Activated naive CD8-positive, alpha-beta T cell treated with anti-CD3 and anti-CD28 coated beads, Interleukin-2, amount 10 ng/mL, durations not matched to agents 7 days and 5 days (primary cell): ENCODE measurements at regions not wholly inside any gene's neighbourhood (a gene's known extent, or its start where the extent isn't known, plus 50 kb on each side); places are given as distances from the start of the nearest gene placed in this dataset.

Experiments used
- ATAC-seq: fragments of 150-1000 bp; cut with Tn5 transposase; one replicate; pipeline ENCODE4 v1.10.0; 2021; ENCODE audit warnings: low read depth, moderate library complexity
- POLR2A ChIA-PET: fragments of 350-600 bp; sonication (Branson Sonifier 250); formaldehyde crosslinking; loops from one replicate; lab custom pipeline; 2021; ENCODE audit warnings: antibody characterized with exemption; lab: Charles Lee
- DNase-seq: peaks from one replicate; pipeline ENCODE4 v3.0.0; 2021
- H3K27ac Mint-ChIP-seq: one replicate; pipeline ENCODE4 v1.8.0; 2022; ENCODE audit warnings: mild to moderate bottlenecking, mixed read lengths
- H3K27me3 Mint-ChIP-seq: one replicate; pipeline ENCODE4 v1.8.0; 2022; ENCODE audit warnings: mild to moderate bottlenecking, moderate library complexity, mixed read lengths
- H3K36me3 Mint-ChIP-seq: one replicate; pipeline ENCODE4 v1.8.0; 2021; ENCODE audit warnings: mild to moderate bottlenecking, mixed read lengths
- H3K4me1 Mint-ChIP-seq: one replicate; pipeline ENCODE4 v1.8.0; 2021; ENCODE audit warnings: mixed read lengths
- H3K4me3 Mint-ChIP-seq: one replicate; pipeline ENCODE4 v1.8.0; 2022; ENCODE audit warnings: mild to moderate bottlenecking, moderate library complexity, mixed read lengths
- H3K9me3 Mint-ChIP-seq: one replicate; pipeline ENCODE4 v1.8.0; 2021; ENCODE audit warnings: mixed read lengths

GRCh38 chr9:134223591-134224122, 59.3 kb upstream of the RNU6ATAC start:
- POLR2A ChIA-PET, result no interaction called here
- Mint-ChIP-seq H3K27me3 (no peaks in the 10 kb centered on the region), H3K9me3 (no peaks in the 10 kb centered on the region), H3K36me3 (no peaks in the 10 kb centered on the region), H3K27ac (no peak overlapping the region), H3K4me1 (no peaks in the 10 kb centered on the region), H3K4me3 (no peak overlapping the region)
- ATAC-seq, result no peak
- no peak for DNase-seq

- H3K4me3 Mint-ChIP-seq, result no peak overlapping the region
- no peaks in the 10 kb centered on the region for H3K36me3 Mint-ChIP-seq
- ATAC-seq, result no peak
- H3K27ac Mint-ChIP-seq, result no peak overlapping the region
- DNase-seq, result no peak
- no peaks in the 10 kb centered on the region for H3K9me3 Mint-ChIP-seq
- POLR2A ChIA-PET, result no interaction called here
- no peaks in the 10 kb centered on the region for H3K4me1 Mint-ChIP-seq
- no peaks in the 10 kb centered on the region for H3K27me3 Mint-ChIP-seq
Observed at GRCh38 chr9:134224127-134224526, 59.8 kb upstream of the RNU6ATAC start.

- Mint-ChIP-seq H3K4me1 (no peaks in the 10 kb centered on the region), H3K9me3 (no peaks in the 10 kb centered on the region), H3K4me3 (no peak overlapping the region), H3K36me3 (no peaks in the 10 kb centered on the region), H3K27me3 (no peaks in the 10 kb centered on the region), H3K27ac (no peak overlapping the region)
- DNase-seq (no peak), ATAC-seq (no peak)
- POLR2A ChIA-PET, result no interaction called here
Observed at GRCh38 chr9:134224567-134225093, 60.3 kb upstream of the RNU6ATAC start.

GRCh38 chr9:134225186-134225585, 60.8 kb upstream of the RNU6ATAC start:
- ATAC-seq, result no peak
- Mint-ChIP-seq H3K36me3 (no peaks in the 10 kb centered on the region), H3K4me1 (no peaks in the 10 kb centered on the region), H3K27me3 (no peaks in the 10 kb centered on the region), H3K9me3 (no peaks in the 10 kb centered on the region), H3K4me3 (no peak overlapping the region), H3K27ac (no peak overlapping the region)
- no peak for DNase-seq
- POLR2A ChIA-PET, result no interaction called here

GRCh38 chr9:134225816-134226215, 61.5 kb upstream of the RNU6ATAC start:
- Mint-ChIP-seq H3K27me3 (no peaks in the 10 kb centered on the region), H3K36me3 (no peaks in the 10 kb centered on the region), H3K27ac (no peak overlapping the region), H3K4me1 (no peaks in the 10 kb centered on the region), H3K9me3 (no peaks in the 10 kb centered on the region), H3K4me3 (no peak overlapping the region)
- no peak for DNase-seq
- POLR2A ChIA-PET, result no interaction called here
- no peak for ATAC-seq

- Mint-ChIP-seq H3K36me3 (no peaks in the 10 kb centered on the region), H3K4me3 (no peak overlapping the region), H3K27ac (no peak overlapping the region), H3K4me1 (no peaks in the 10 kb centered on the region), H3K9me3 (no peaks in the 10 kb centered on the region), H3K27me3 (no peaks in the 10 kb centered on the region)
- POLR2A ChIA-PET, result no interaction called here
- no peak for ATAC-seq
- no peak for DNase-seq
Observed at GRCh38 chr9:134226221-134226930, 62.0 kb upstream of the RNU6ATAC start.

GRCh38 chr9:134227451-134228411, 63.4 kb upstream of the RNU6ATAC start:
- H3K27ac Mint-ChIP-seq, result no peak overlapping the region
- POLR2A ChIA-PET, result no interaction called here

GRCh38 chr9:134228649-134229048, 64.3 kb upstream of the RNU6ATAC start:
- no peak overlapping the region for H3K4me3 Mint-ChIP-seq

More at GRCh38 chr9:134227451-134228411, 63.4 kb upstream of the RNU6ATAC start:
- H3K4me3 Mint-ChIP-seq, result no peak overlapping the region
- H3K4me1 Mint-ChIP-seq, result no peaks in the 10 kb centered on the region
- no peak for ATAC-seq
- H3K27me3 Mint-ChIP-seq, result no peaks in the 10 kb centered on the region
- no peaks in the 10 kb centered on the region for H3K9me3 Mint-ChIP-seq
- H3K36me3 Mint-ChIP-seq, result no peaks in the 10 kb centered on the region
- DNase-seq, result no peak

GRCh38 chr9:134229466-134230091, 65.2 kb upstream of the RNU6ATAC start:
- no peak overlapping the region for H3K27ac Mint-ChIP-seq
- H3K9me3 Mint-ChIP-seq, result no peaks in the 10 kb centered on the region
- H3K36me3 Mint-ChIP-seq, result no peaks in the 10 kb centered on the region
- ATAC-seq (no peak), DNase-seq (no peak)
- H3K27me3 Mint-ChIP-seq, result no peaks in the 10 kb centered on the region
- H3K4me1 Mint-ChIP-seq, result no peaks in the 10 kb centered on the region
- H3K4me3 Mint-ChIP-seq, result no peak overlapping the region
- POLR2A ChIA-PET, result no interaction called here

More at GRCh38 chr9:134228649-134229048, 64.3 kb upstream of the RNU6ATAC start:
- Mint-ChIP-seq H3K27ac (no peak overlapping the region), H3K27me3 (no peaks in the 10 kb centered on the region), H3K36me3 (no peaks in the 10 kb centered on the region), H3K9me3 (no peaks in the 10 kb centered on the region), H3K4me1 (no peaks in the 10 kb centered on the region)
- DNase-seq (no peak), ATAC-seq (no peak)
- POLR2A ChIA-PET, result no interaction called here

- ATAC-seq, result no peak
- POLR2A ChIA-PET, result no interaction called here
- H3K27me3 Mint-ChIP-seq, result no peaks in the 10 kb centered on the region
- no peak for DNase-seq
- H3K4me3 Mint-ChIP-seq, result no peak overlapping the region
- H3K4me1 Mint-ChIP-seq, result no peaks in the 10 kb centered on the region
- H3K36me3 Mint-ChIP-seq, result no peaks in the 10 kb centered on the region
- H3K9me3 Mint-ChIP-seq, result no peaks in the 10 kb centered on the region
- H3K27ac Mint-ChIP-seq, result no peak overlapping the region
Observed at GRCh38 chr9:134230092-134230941, 66.0 kb upstream of the RNU6ATAC start.

- DNase-seq, result no peak
- H3K27ac Mint-ChIP-seq, result no peak overlapping the region
- no peaks in the 10 kb centered on the region for H3K27me3 Mint-ChIP-seq
- no peaks in the 10 kb centered on the region for H3K36me3 Mint-ChIP-seq
- no peak for ATAC-seq
- POLR2A ChIA-PET, result no interaction called here
- H3K4me1 Mint-ChIP-seq, result no peaks in the 10 kb centered on the region
- no peaks in the 10 kb centered on the region for H3K9me3 Mint-ChIP-seq
- H3K4me3 Mint-ChIP-seq, result no peak overlapping the region
Observed at GRCh38 chr9:134230942-134231325, 66.6 kb upstream of the RNU6ATAC start.

- no peak for ATAC-seq
- no peaks in the 10 kb centered on the region for H3K27me3 Mint-ChIP-seq
- H3K4me3 Mint-ChIP-seq, result no peak overlapping the region
- no peak overlapping the region for H3K27ac Mint-ChIP-seq
- H3K36me3 Mint-ChIP-seq, result no peaks in the 10 kb centered on the region
- H3K4me1 Mint-ChIP-seq, result no peaks in the 10 kb centered on the region
- no peak for DNase-seq
- no peaks in the 10 kb centered on the region for H3K9me3 Mint-ChIP-seq
- POLR2A ChIA-PET, result no interaction called here
Observed at GRCh38 chr9:134231330-134231745, 67.0 kb upstream of the RNU6ATAC start.
